ENCODE measurements at regions not wholly inside any gene's neighbourhood (a gene's known extent, or its start where the extent isn't known, plus 50 kb on each side); places are given as distances from the start of the nearest gene placed in this dataset.

DNA sequence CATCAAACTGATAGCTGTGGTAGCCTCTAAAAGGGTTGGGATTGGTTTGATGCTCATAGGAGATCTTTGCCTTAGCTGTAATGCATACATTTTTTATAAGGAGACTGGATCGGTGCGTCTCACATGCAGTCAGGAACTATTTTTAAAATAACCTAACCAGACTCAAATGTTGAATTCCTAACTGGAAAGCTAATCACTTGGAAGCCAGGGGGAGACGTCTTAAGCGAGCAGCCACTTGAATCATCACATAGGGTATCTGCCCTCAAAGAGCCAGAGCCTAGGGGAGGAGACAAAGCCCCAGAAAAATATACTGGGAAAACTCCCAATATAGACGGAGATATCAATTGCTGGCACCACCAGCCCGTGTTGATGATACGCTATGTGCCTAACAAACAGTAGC is 61.7 kb upstream of the PUM1 start:
- no peaks in the 10 kb centered on the region for H3K36me3 ChIP-seq
- peaks cover 0 to 4% (median 0%) of the 10 kb centered on the region in 10 experiments; a peak in 3 of 20 replicates for H3K4me1 ChIP-seq
- no peak overlapping the region for H3K4me2 ChIP-seq
- no peaks in the 10 kb centered on the region for H4K20me1 ChIP-seq
- no peak for TF ChIP-seq Cebpa-rat (IDR thresholded peaks at IDR 0.05)
- H3K9ac ChIP-seq = no peak overlapping the region
- no peak overlapping the region for H3K4me3 ChIP-seq
- H3K27ac ChIP-seq = no peak overlapping the region
- no peaks in the 10 kb centered on the region for H3K27me3 ChIP-seq
- H3K9me3 ChIP-seq (replicated peaks in 1 of 11) = no peaks in the 10 kb centered on the region

DNA sequence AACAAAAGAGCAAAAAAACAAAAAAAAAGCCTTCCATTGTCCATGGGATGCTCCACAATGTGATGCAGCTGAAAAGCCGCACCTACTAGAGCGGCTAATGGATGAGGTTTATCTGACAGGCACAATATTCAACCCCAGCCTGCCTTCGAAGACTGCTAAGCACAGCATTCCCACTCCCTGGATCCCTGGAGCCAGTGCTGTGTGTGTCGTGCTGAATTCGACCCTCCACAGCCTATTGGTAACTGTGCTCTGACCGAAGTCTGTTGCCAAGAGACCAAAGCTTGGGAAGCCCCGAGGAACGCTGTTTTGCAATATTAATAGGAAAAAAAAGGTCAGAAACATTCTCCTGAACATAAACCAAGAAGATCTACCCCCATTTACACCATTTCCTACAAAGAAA is 57.2 kb upstream of the PUM1 start:
- Histone ChIP-seq H3K4me3 (no peak overlapping the region), H3K27ac (no peak overlapping the region), H4K20me1 (no peaks in the 10 kb centered on the region), H3K9ac (no peak overlapping the region), H3K4me1 (peaks cover 0 to 11% (median 0%) of the 10 kb centered on the region in 10 experiments; a peak in 3 of 20 replicates), H3K36me3 (no peaks in the 10 kb centered on the region), H3K27me3 (no peaks in the 10 kb centered on the region), H3K4me2 (peak overlapping the region in 2 of 11 experiments; percentile 14 to 17; a peak in 1 of 22 replicates), H3K9me3 (replicated peaks in 1 of 11) (no peaks in the 10 kb centered on the region)
- no peak for TF ChIP-seq Cebpa-rat (IDR thresholded peaks at IDR 0.05)

DNA sequence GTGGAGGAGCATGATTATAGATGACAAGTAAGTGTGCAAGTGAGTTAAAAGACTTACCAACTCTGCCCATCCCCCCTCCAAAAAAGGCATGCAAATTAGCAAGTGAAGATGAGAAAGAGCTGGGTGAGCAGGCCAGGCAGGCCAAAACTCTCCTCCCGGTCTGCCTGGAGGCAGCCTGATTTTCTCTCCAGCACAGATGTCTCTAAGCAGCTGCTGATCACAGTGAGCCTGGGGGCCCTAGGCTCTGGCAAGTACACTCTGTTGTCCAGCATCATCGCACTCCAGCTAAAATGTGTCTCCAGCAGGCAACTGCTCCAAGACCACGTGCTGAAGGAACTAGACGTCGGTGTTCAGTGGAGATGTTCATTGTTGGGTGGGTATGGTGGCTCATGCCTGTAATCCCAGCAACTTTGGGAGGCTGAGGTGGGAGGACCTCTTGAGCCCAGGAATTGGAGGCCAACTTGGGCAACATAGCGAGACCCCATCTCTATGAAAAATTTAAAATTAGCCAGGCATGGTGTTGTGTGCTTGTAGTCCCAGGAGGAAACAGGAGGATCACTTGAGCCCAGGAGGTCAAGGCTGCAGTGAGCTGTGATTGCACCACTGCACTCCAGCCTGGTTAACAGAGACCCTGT is 56.7 kb upstream of the PUM1 start:
- Histone ChIP-seq H3K9ac (no peak overlapping the region), H3K9me3 (replicated peaks in 1 of 11) (no peaks in the 10 kb centered on the region), H3K4me1 (peaks cover 0 to 11% (median 0%) of the 10 kb centered on the region in 10 experiments; a peak in 3 of 20 replicates), H3K27me3 (no peaks in the 10 kb centered on the region), H3K4me2 (peak overlapping the region in 3 of 11 experiments; percentile 14 to 31 (median 17); a peak in 2 of 22 replicates), H3K36me3 (no peaks in the 10 kb centered on the region), H3K4me3 (no peak overlapping the region), H3K27ac (no peak overlapping the region), H4K20me1 (no peaks in the 10 kb centered on the region)
- TF ChIP-seq Cebpa-rat (IDR thresholded peaks at IDR 0.05) = no peak

- no peaks in the 10 kb centered on the region for H3K27me3 ChIP-seq
- H4K20me1 ChIP-seq = no peaks in the 10 kb centered on the region
- H3K4me2 ChIP-seq = no peak overlapping the region
- H3K36me3 ChIP-seq = no peaks in the 10 kb centered on the region
- H3K9me3 ChIP-seq (replicated peaks in 1 of 11) = no peaks in the 10 kb centered on the region
- no peak for TF ChIP-seq Cebpa-rat (IDR thresholded peaks at IDR 0.05)
- no peak overlapping the region for H3K9ac ChIP-seq
- no peak overlapping the region for H3K4me3 ChIP-seq
- no peak overlapping the region for H3K27ac ChIP-seq
- peaks cover 0 to 11% (median 0%) of the 10 kb centered on the region in 10 experiments; a peak in 3 of 20 replicates for H3K4me1 ChIP-seq
Observed at GRCh38 chr1:31120783-31121180, 55.3 kb upstream of the PUM1 start.

GRCh38 chr1:31116022-31116421 is 50.5 kb upstream of the PUM1 start:
- TF ChIP-seq Cebpa-rat (IDR thresholded peaks at IDR 0.05) = no peak
- H3K9me3 ChIP-seq (replicated peaks in 1 of 11) = no peaks in the 10 kb centered on the region
- H3K9ac ChIP-seq = no peak overlapping the region
- no peaks in the 10 kb centered on the region for H3K27me3 ChIP-seq
- no peak overlapping the region for H3K4me3 ChIP-seq
- no peak overlapping the region for H3K27ac ChIP-seq
- no peak overlapping the region for H3K4me2 ChIP-seq
- no peaks in the 10 kb centered on the region for H4K20me1 ChIP-seq
- H3K4me1 ChIP-seq = peaks cover 0 to 14% (median 8%) of the 10 kb centered on the region in 10 experiments; a peak in 13 of 20 replicates
- no peaks in the 10 kb centered on the region for H3K36me3 ChIP-seq

All from BLaER1 treated with 17β-estradiol and CSF1 and Interleukin-3, amounts not matched to agents 10 nM and 100 nM (cell line).